Activated CD4-positive, alpha-beta T cell treated with anti-CD3 and anti-CD28 coated beads for 24 hours (primary cell): ENCODE measurements at regions not wholly inside any gene's neighbourhood (a gene's known extent, or its start where the extent isn't known, plus 50 kb on each side); places are given as distances from the start of the nearest gene placed in this dataset.
A peak's percentile ranks its signal among the peaks of the same experiment; 100 is the strongest.

Source experiments
- DNase-seq, 2 donors: peaks; one replicate each; pipeline ENCODE4 v3.0.0-alpha.2; 2020; ENCODE audit warnings: low read depth in 2 of 2

GRCh38 chr2:196315388-196316049 lies 144.1 kb upstream of the STK17B start:
- no peak for DNase-seq

- no peak for DNase-seq
Measured at GRCh38 chr2:196316050-196316430, 144.7 kb upstream of the STK17B start.

GRCh38 chr2:196318517-196319377 lies 147.4 kb upstream of the STK17B start:
- no peak for DNase-seq

GRCh38 chr2:196322973-196323810 lies 151.8 kb upstream of the STK17B start:
- no peak for DNase-seq

GRCh38 chr2:196324211-196324610 lies 152.8 kb upstream of the STK17B start:
- DNase-seq, result no peak

GRCh38 chr2:196328088-196328680 lies 156.8 kb upstream of the STK17B start:
- no peak for DNase-seq

- DNase-seq, result no peak
Measured at GRCh38 chr2:196329959-196330358, 158.6 kb upstream of the STK17B start.

- no peak for DNase-seq
Measured at GRCh38 chr2:196330645-196331044, 159.3 kb upstream of the STK17B start.

- DNase-seq, result no peak
Measured at GRCh38 chr2:196331143-196331542, 159.8 kb upstream of the STK17B start.

- DNase-seq, result no peak
Measured at GRCh38 chr2:196331851-196332250, 160.5 kb upstream of the STK17B start.

GRCh38 chr2:196333397-196333796 lies 162.0 kb upstream of the STK17B start:
- DNase-seq, result no peak

GRCh38 chr2:196334710-196335109 lies 163.3 kb upstream of the STK17B start:
- no peak for DNase-seq

GRCh38 chr2:196335221-196335634 lies 163.8 kb upstream of the STK17B start:
- no peak for DNase-seq

- DNase-seq, result no peak
Measured at GRCh38 chr2:196336207-196336606, 164.8 kb upstream of the STK17B start.

- no peak for DNase-seq
Measured at GRCh38 chr2:196336715-196337114, 165.3 kb upstream of the STK17B start.

- peak; percentile 5 to 15 for DNase-seq
Measured at GRCh38 chr2:196337208-196337953, 166.0 kb upstream of the STK17B start.

- no peak for DNase-seq
Measured at GRCh38 chr2:196338440-196338839, 167.1 kb upstream of the STK17B start.

- no peak for DNase-seq
Measured at GRCh38 chr2:196341277-196341841, 170.0 kb upstream of the STK17B start.

GRCh38 chr2:196344397-196344796 lies 173.0 kb upstream of the STK17B start:
- DNase-seq, result no peak

- no peak for DNase-seq
Measured at GRCh38 chr2:196353717-196354116, 182.3 kb upstream of the STK17B start.

- DNase-seq, result no peak
Measured at GRCh38 chr2:196354186-196354585, 182.8 kb upstream of the STK17B start.
